GM10248 (cell line): ENCODE measurements at regions not wholly inside any gene's neighbourhood (a gene's known extent, or its start where the extent isn't known, plus 50 kb on each side); places are given as distances from the start of the nearest gene placed in this dataset.
"Not testable (repeated sequence)": the region's sequence is repeated elsewhere in the genome, so short reads cannot be mapped to it uniquely, and the experiment has no call there.

Experiments
- CTCF ChIA-PET: fragments of 300-600 bp; sonication (Branson Sonifier 250); formaldehyde crosslinking; extraction: SDS; loops from one replicate; lab custom pipeline; 2021; ENCODE audit warnings: antibody characterized with exemption; lab: Yijun Ruan, JAX
- POLR2A ChIA-PET: fragments of 350-650 bp; sonication (Branson Sonifier 250); formaldehyde crosslinking; extraction: SDS; loops from one replicate; lab custom pipeline; 2020; ENCODE audit warnings: antibody characterized with exemption; lab: Yijun Ruan, JAX
- DNase-seq: peaks from one replicate; pipeline ENCODE4 v3.0.0; 2012; ENCODE audit errors: extremely low spot score
- CTCF ChIP-seq: IDR thresholded peaks from 2 replicates; pipeline ENCODE4 v1.5.1; 2012; ENCODE audit warnings: mild to moderate bottlenecking, low read depth; ENCODE audit errors: extremely low read depth, missing control alignments, control extremely low read depth

DNA sequence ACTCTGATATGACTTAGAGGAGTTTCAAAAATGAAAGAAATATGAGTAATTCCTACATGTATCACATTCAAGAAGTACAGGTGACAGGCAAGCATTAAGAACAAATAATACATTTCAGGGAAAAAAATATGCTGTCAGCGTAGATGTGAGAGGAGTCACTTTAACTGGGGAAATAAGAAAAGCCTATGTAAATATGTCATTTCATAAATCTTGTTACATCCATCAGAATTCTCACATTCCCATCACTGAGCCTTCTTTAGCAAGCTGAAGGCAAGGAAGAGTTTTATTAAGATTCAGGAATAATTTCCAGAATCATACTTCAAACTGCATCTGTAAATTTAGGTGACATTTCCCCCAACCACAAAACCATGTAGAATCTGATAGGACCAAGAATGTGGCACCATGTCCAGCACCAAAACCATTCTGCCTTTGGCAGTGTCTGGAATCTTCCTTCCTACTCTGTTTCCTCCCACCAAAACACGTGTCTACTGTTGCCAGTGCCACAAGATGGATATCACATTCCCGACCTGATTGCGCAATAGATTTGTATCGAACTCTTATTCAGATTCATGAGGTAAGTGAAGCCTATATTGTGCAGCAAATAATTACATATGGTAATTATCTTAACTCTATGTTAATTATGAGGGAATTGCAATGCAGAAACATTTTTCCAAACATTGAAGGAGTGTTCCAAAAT, 690.9 kb downstream of the ISL1 start:
- ChIA-PET CTCF (no interaction called here), POLR2A (no interaction called here)
- no peak for TF ChIP-seq CTCF
- DNase-seq = no peak

DNA sequence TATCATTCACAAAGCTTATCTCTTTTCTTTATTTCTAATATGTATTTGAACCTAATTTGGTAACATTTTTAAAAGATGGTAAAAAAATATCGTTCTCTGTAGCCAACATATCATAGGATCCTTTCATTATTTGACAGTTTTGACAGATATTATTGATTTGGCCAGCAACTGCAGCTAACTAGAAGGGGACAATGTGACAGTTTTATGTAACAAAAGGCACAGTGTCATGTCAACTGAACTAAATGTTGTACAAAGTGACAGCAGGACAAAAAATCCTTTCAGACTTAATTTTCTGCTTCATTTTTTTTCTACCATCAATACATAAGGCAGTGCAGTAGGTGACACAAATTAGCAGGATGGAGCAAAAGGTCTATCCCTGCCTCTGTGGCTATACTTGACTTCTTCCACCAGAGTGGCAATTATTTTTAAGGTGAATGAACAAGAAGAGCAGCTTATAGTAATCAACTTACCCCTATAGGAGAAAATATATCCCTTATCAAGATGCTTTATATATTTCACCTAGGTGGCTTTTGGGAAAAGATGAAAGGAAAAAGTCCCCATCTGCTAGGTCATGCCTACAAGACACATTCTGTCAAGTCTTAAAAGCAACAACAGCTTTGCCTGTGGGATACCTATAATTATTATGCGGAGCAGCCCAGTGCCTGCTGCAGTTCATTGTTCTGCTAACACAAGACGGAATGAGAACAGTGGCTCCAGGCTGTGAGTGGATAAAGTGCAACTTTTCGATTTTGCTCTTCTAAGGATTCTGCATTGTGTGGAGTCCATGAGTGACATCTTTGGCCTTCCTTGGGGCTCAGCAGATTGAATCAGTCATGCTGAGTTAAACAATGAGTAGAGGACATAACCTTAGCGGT, 694.9 kb downstream of the ISL1 start:
- POLR2A ChIA-PET = no interaction called here
- CTCF ChIA-PET = no interaction called here
- DNase-seq = no peak
- no peak for TF ChIP-seq CTCF

- POLR2A ChIA-PET, CTCF ChIA-PET, DNase-seq: not testable (repeated sequence)
Observed at GRCh38 chr5:52102311-52102710, 685.4 kb upstream of the ITGA1 start.

DNA sequence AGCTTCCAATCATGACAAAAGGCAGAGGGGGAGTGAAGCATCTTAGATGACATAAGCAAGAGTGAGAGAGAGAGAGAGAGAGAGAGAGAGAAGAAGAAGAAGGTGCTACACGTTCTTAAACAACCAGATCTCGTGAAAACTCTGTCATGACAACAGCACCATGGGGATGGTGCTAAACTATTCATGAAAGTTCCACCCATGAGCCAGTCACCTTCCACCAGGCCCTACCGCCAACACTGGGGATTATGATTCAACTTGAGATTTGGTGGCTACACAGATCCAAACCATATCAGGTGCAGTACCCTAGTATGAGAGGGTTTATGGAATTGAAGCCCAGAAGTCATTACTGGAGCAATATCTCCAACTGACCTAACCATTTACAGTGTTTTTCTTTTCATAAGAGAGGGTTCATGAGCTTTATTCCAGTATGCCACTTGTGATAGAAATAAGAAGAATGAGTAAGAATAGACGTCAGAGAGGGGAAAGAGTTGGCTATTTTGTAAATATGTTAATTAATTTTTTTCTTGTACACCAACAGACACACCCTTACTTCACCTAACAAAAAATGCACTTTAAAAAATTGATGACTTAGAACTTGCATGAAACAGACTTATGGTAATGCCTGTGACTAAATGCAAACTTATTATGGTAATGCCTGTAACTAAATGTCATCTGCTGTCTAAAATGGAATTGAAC, 680.4 kb upstream of the ITGA1 start:
- no peak for DNase-seq
- TF ChIP-seq CTCF = no peak
- CTCF ChIA-PET = no interaction called here
- POLR2A ChIA-PET = no interaction called here

DNA sequence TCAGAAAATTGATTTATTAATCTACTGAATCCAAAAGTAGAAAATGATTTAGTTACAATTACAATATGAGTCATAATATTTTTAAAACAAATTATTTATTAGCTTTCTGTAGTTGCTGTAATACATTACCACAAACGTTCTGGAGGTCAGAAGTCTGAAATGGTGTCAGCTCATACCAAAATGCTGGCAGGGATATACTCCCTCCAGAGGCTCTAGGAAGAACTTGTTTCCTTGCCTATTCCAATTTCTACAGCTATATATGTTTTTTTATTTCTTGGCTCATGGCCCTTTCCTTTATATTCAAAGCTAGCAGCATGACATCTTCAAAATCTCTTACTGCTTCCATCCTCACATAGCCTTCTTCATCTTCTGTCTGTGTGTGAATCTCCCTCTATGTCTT, 667.9 kb upstream of the ITGA1 start:
- TF ChIP-seq CTCF = no peak
- ChIA-PET POLR2A (no interaction called here), CTCF (no interaction called here)
- no peak for DNase-seq

- ChIA-PET POLR2A (no interaction called here), CTCF (interaction anchor here (1.2 kb wide), 1 partner anchor 26 kb away, joined by 3 read pairs; no protein-coding TSS in a partner anchor)
- TF ChIP-seq CTCF = no peak
- no peak for DNase-seq
Observed at GRCh38 chr5:52132053-52132452, 655.7 kb upstream of the ITGA1 start.
